HepG2 (cell line): ENCODE measurements at regions not wholly inside any gene's neighbourhood (a gene's known extent, or its start where the extent isn't known, plus 50 kb on each side); places are given as distances from the start of the nearest gene placed in this dataset.
A peak's percentile ranks its signal among the peaks of the same experiment; 100 is the strongest.

ENCODE experiments used
- ATAC-seq: fragments of 200-7000 bp; cut with Tn5 transposase; 3 replicates; pipeline ENCODE4 v1.9.1; 2020; ENCODE audit warnings: mild to moderate bottlenecking, moderate library complexity
- BruUV-seq: library from RNA; stranded (reverse); fragments of 400-500 nt; replicated peaks from 2 replicates; lab custom pipeline; 2021; lab: Mats Ljungman, UMichigan
- CTCF ChIA-PET: fragments of 300-600 bp; formaldehyde crosslinking; extraction: SDS; loops from one replicate; lab custom pipeline; 2021; ENCODE audit warnings: low total read pairs, inconsistent platforms, low intra/inter-chr PET ratio; lab: Yijun Ruan, JAX
- POLR2A ChIA-PET: fragments of 350-600 bp; sonication (Branson Sonifier 250); formaldehyde crosslinking; loops from one replicate; lab custom pipeline; 2020; ENCODE audit warnings: antibody characterized with exemption, inconsistent platforms; lab: Yijun Ruan, JAX
- DNase-seq: peaks from one replicate; pipeline ENCODE4 v3.0.0-alpha.2; 2015; ENCODE audit warnings: low spot score
- FAIRE-seq: peaks from 3 replicates; lab custom pipeline; 2011; peaks lifted over from hg19 to GRCh38; lab: Jason Lieb, UNC
- H2AFZ ChIP-seq: one replicate; pipeline ENCODE4 v1.6.1; 2011; ENCODE audit warnings: low read length, inconsistent platforms
- H3K27ac ChIP-seq: fragments of 300-600 bp; 3 replicates; pipeline ENCODE4 v1.8.0; 2011; ENCODE audit warnings: mixed run types, mild to moderate bottlenecking, mixed read lengths, low read length, inconsistent platforms; ENCODE audit not compliant: insufficient read depth; ENCODE audit errors: extremely low read length
- H3K27me3 ChIP-seq, 2 experiments: fragments of 200-600 bp in 1 of 2; 2 replicates in 1 of 2; 3 replicates in 1 of 2; pipeline versions ENCODE4 v1.6.0 to v1.8.0; 2011; ENCODE audit warnings: low read length in 2 of 2, mild to moderate bottlenecking in 2 of 2, moderate library complexity in 2 of 2, inconsistent platforms in 1 of 2; ENCODE audit not compliant: insufficient read depth in 2 of 2, control insufficient read depth in 1 of 2
- H3K36me3 ChIP-seq, 2 experiments: fragments of 200-600 bp in 1 of 2; replicated peaks in 1 of 2; 2 replicates in 1 of 2; 3 replicates in 1 of 2; pipeline versions ENCODE4 v1.5.1 to v1.8.0; 2011; ENCODE audit warnings: low read length in 2 of 2, inconsistent platforms in 1 of 2; ENCODE audit not compliant: insufficient read depth in 2 of 2, control insufficient read depth in 1 of 2
- H3K4me1 ChIP-seq: 2 replicates; pipeline ENCODE4 v1.5.1; 2012; ENCODE audit warnings: low read length, inconsistent platforms; ENCODE audit not compliant: insufficient read depth
- H3K4me2 ChIP-seq: 2 replicates; pipeline ENCODE4 v1.6.0; 2011; ENCODE audit warnings: low read depth, low read length, inconsistent platforms
- H3K4me3 ChIP-seq, 3 experiments: fragments of 200-600 bp in 1 of 3; sonication (generic), shearing (Covaris generic) in 1 of 3; replicated peaks in 1 of 3; 2 replicates each; pipeline ENCODE4 v1.5.1; 2011 to 2016; ENCODE audit warnings: low read length in 3 of 3, inconsistent platforms in 2 of 3, low read depth in 2 of 3, mild to moderate bottlenecking in 2 of 3, control low read depth in 1 of 3, mixed read lengths in 1 of 3; ENCODE audit not compliant: insufficient read depth in 1 of 3
- H3K79me2 ChIP-seq: one replicate; pipeline ENCODE4 v1.6.1; 2011; ENCODE audit warnings: low read length, inconsistent platforms; ENCODE audit not compliant: insufficient read depth
- H3K9ac ChIP-seq: 2 replicates; pipeline ENCODE4 v1.6.0; 2011; ENCODE audit warnings: mild to moderate bottlenecking, low read depth, low read length, inconsistent platforms; ENCODE audit not compliant: insufficient read depth
- H3K9me3 ChIP-seq: 2 replicates; pipeline ENCODE4 v1.5.1; 2012; ENCODE audit warnings: mild to moderate bottlenecking, low read length
- H4K20me1 ChIP-seq: 2 replicates; pipeline ENCODE4 v1.6.0; 2011; ENCODE audit warnings: inconsistent platforms, mild to moderate bottlenecking, low read length, moderate library complexity; ENCODE audit not compliant: insufficient read depth
- EED ChIP-seq: sonication (generic); formaldehyde crosslinking; IDR thresholded peaks from 2 replicates; pipeline ENCODE4 v1.5.0; 2020; ENCODE audit warnings: mild to moderate bottlenecking, missing genetic modification reagents
- ELF1 ChIP-seq: sonication (generic); formaldehyde crosslinking; IDR thresholded peaks from 2 replicates; pipeline ENCODE4 v1.4.0; 2020; ENCODE audit warnings: missing genetic modification reagents
- ESRRA ChIP-seq: sonication (generic); formaldehyde crosslinking; IDR thresholded peaks from 2 replicates; pipeline ENCODE4 v1.5.1; 2020; ENCODE audit warnings: mild to moderate bottlenecking, low read depth, missing genetic modification reagents
- NCOR1 ChIP-seq: fragments of 200-600 bp; sonication (generic); IDR thresholded peaks from 2 replicates; pipeline ENCODE4 v1.7.0; 2017; ENCODE audit warnings: antibody characterized with exemption, low read length, borderline replicate concordance
- NFE2L2 ChIP-seq: fragments of 150-350 bp; IDR thresholded peaks from 2 replicates; pipeline ENCODE4 v1.6.1; 2014; ENCODE audit warnings: low read length
- POGZ ChIP-seq: sonication (generic); formaldehyde crosslinking; IDR thresholded peaks from 2 replicates; pipeline ENCODE4 v1.4.0; 2020; ENCODE audit warnings: mild to moderate bottlenecking, missing genetic modification reagents
- SMAD9 ChIP-seq: sonication (generic); formaldehyde crosslinking; IDR thresholded peaks from 2 replicates; pipeline ENCODE4 v1.5.1; 2020; ENCODE audit warnings: mild to moderate bottlenecking, missing genetic modification reagents
- ZNF136 ChIP-seq: sonication (generic); formaldehyde crosslinking; IDR thresholded peaks from 2 replicates; pipeline ENCODE4 v1.8.1; 2022; ENCODE audit warnings: low read depth, mild to moderate bottlenecking, moderate library complexity, missing genetic modification reagents
- ZNF3 ChIP-seq: IDR thresholded peaks from 2 replicates; pipeline ENCODE4 v1.7.0; 2017; ENCODE audit warnings: inconsistent platforms
- ZNF33B ChIP-seq: sonication (generic); formaldehyde crosslinking; IDR thresholded peaks from 2 replicates; pipeline ENCODE4 v1.5.1; 2020; ENCODE audit warnings: mild to moderate bottlenecking, missing genetic modification reagents
- ZSCAN9 ChIP-seq: IDR thresholded peaks from 2 replicates; pipeline ENCODE4 v1.6.1; 2016; ENCODE audit warnings: borderline replicate concordance
- WGBS: methylation state at CpG from one replicate; pipeline ENCODE4 v1.1.6; 2017; ENCODE audit warnings: low lambda C conversion rate; 5-methylcytosine and 5-hydroxymethylcytosine counted together
- in situ Hi-C: cut with HindIII; loops from 2 replicates; pipeline ENCODE4 v1.10.0; 2017; ENCODE audit warnings: low pct_unique_long_range_greater_than_20kb; ENCODE audit not compliant: extremely low pct_ligation_motif_present
- intact Hi-C: fragments of 100-400 bp; cut with micrococcal nuclease; formaldehyde crosslinking; loops from one replicate; pipeline ENCODE4 v1.10.0; 2022; ENCODE audit not compliant: unreplicated experiment
- TF ChIP-seq, protein P1 (sequence below): sonication (generic); formaldehyde crosslinking; IDR thresholded peaks from 2 replicates; pipeline ENCODE4 v1.8.1; 2023; ENCODE audit warnings: mild to moderate bottlenecking, inconsistent platforms, moderate library complexity, missing genetic modification reagents, borderline replicate concordance
- TF ChIP-seq, protein P2 (sequence below): sonication (generic); formaldehyde crosslinking; IDR thresholded peaks from 2 replicates; pipeline ENCODE4 v1.5.0; 2020; ENCODE audit warnings: mild to moderate bottlenecking, missing genetic modification reagents

DNA sequence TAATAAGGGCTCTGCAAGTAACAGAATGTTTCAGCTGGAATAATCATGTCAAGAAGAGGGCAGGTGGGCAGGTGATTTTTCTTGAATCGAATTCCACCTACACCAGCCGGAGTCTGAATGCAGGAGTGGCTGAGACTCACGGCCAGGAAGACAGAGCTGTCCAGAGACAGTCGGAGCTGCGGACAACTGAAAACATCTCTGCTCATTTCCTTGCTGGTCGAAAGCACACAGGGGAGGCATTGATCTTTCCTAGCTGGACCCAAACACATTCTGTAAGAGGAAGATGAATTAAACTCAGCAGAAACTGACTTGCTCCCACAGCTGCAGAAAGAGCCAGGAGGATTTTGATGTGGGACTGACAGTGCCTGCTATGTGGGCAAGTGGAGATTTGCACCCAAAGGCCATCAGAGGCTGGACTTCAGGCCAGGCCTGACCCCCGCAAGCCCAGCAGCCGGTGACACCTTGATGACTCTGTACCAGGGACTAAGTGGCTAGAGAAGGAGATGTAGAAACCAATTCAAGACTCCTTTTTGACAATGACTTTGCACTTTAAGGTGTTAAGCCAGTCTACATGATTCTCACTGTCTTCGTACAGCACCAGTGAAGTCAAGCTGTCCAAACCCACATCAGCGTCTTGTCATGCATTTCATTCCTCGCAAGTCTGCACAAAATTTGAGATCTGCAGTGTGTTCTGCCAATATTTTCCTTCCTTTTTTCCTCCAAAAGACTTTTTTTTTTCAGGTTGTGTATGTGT lies 169.4 kb downstream of the TEX36 start:
- Histone ChIP-seq H2AFZ (no peak overlapping the region), H4K20me1 (no peaks in the 10 kb centered on the region), H3K4me2 (no peak overlapping the region), H3K9ac (no peak overlapping the region)
- FAIRE-seq (no peak), ATAC-seq (no peak)
- WGBS: 3% methylated on average over 9 of the region's 11 CpGs
- TF ChIP-seq EED (no peak), SMAD9 (CRISPR knock-in tag) (no peak), NFE2L2 (0 out of 2 replicates have a peak, but pooled peaks have one; percentile 17)
- TF ChIP-seq, all 625 proteins: peak for 1
- no peak overlapping the region for H3K4me3 ChIP-seq
- CTCF ChIA-PET: no interaction called here
- POLR2A ChIA-PET: no interaction called here
- H3K27ac ChIP-seq: no peak overlapping the region
- H3K79me2 ChIP-seq: no peaks in the 10 kb centered on the region
- no peaks in the 10 kb centered on the region for H3K4me1 ChIP-seq
- BruUV-seq: no TSS peak
- in situ Hi-C loops (no loop called here), intact Hi-C loops (no loop called here)
- H3K9me3 ChIP-seq: no peaks in the 10 kb centered on the region
- peaks cover 0 to 15% of the 10 kb centered on the region in 2 experiments; a peak in 4 of 5 replicates for H3K27me3 ChIP-seq
- no peak for DNase-seq
- H3K36me3 ChIP-seq: no peaks in the 10 kb centered on the region

DNA sequence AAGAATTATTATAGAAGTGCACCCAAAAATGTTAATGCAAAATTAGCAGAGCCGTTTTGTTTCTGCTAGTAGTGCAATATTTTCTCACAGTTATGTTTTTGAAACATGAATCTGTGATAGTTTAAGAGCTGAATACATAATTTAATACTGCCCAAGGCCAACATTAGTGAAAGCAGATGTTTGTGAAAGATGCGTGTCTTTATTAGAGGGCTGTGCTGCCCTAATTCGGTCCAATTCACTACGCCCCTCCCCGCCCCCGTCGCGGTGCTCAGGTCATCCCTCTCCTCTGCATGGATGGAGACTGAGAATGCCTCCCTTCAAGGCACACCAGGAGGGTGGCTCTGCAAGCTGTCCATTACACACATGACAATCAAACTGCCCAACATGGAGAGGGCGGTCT lies 172.0 kb downstream of the TEX36 start:
- intact Hi-C loops: no loop called here
- no peaks in the 10 kb centered on the region for H3K36me3 ChIP-seq
- BruUV-seq: no TSS peak
- H2AFZ ChIP-seq: no peak overlapping the region
- in situ Hi-C loops: no loop called here
- no peaks in the 10 kb centered on the region for H3K79me2 ChIP-seq
- H4K20me1 ChIP-seq: no peaks in the 10 kb centered on the region
- ChIA-PET CTCF (no interaction called here), POLR2A (no interaction called here)
- FAIRE-seq: no peak
- no peak overlapping the region for H3K4me2 ChIP-seq
- ATAC-seq: no peak
- no peak overlapping the region for H3K27ac ChIP-seq
- H3K4me3 ChIP-seq: no peak overlapping the region
- H3K9me3 ChIP-seq: no peaks in the 10 kb centered on the region
- H3K27me3 ChIP-seq: peaks cover 2 to 15% of the 10 kb centered on the region in 2 experiments; a peak in 3 of 5 replicates
- H3K9ac ChIP-seq: no peak overlapping the region
- DNase-seq: no peak
- 42% methylated on average over 7 of the region's 9 CpGs for WGBS
- no peaks in the 10 kb centered on the region for H3K4me1 ChIP-seq
- TF ChIP-seq ZSCAN9 (CRISPR knock-in tag) (no peak), ZNF33B (CRISPR knock-in tag) (no peak), ZNF136 (CRISPR knock-in tag) (no peak), NCOR1 (no peak), ESRRA (CRISPR knock-in tag) (no peak), ZNF3 (no peak), ELF1 (CRISPR knock-in tag) (no peak), POGZ (no peak)
- TF ChIP-seq, protein P1, sequence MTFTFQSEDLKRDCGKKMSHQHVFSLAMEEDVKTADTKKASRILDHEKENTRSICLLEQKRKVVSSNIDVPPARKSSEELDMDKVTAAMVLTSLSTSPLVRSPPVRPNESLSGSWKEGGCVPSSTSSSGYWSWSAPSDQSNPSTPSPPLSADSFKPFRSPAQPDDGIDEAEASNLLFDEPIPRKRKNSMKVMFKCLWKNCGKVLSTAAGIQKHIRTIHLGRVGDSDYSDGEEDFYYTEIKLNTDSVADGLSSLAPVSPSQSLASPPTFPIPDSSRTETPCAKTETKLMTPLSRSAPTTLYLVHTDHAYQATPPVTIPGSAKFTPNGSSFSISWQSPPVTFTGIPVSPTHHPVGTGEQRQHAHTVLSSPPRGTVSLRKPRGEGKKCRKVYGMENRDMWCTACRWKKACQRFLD: no peak
- TF ChIP-seq, protein P2, sequence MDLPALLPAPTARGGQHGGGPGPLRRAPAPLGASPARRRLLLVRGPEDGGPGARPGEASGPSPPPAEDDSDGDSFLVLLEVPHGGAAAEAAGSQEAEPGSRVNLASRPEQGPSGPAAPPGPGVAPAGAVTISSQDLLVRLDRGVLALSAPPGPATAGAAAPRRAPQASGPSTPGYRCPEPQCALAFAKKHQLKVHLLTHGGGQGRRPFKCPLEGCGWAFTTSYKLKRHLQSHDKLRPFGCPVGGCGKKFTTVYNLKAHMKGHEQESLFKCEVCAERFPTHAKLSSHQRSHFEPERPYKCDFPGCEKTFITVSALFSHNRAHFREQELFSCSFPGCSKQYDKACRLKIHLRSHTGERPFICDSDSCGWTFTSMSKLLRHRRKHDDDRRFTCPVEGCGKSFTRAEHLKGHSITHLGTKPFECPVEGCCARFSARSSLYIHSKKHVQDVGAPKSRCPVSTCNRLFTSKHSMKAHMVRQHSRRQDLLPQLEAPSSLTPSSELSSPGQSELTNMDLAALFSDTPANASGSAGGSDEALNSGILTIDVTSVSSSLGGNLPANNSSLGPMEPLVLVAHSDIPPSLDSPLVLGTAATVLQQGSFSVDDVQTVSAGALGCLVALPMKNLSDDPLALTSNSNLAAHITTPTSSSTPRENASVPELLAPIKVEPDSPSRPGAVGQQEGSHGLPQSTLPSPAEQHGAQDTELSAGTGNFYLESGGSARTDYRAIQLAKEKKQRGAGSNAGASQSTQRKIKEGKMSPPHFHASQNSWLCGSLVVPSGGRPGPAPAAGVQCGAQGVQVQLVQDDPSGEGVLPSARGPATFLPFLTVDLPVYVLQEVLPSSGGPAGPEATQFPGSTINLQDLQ: no peak
